Activated T-cell treated with anti-CD3 and anti-CD28 coated beads, Interleukin-2, amount 50 U/mL, for 24 hours (primary cell): ENCODE measurements at regions not wholly inside any gene's neighbourhood (a gene's known extent, or its start where the extent isn't known, plus 50 kb on each side); places are given as distances from the start of the nearest gene placed in this dataset.
A peak's percentile ranks its signal among the peaks of the same experiment; 100 is the strongest.
"Not testable (repeated sequence)": the region's sequence is repeated elsewhere in the genome, so short reads cannot be mapped to it uniquely, and the experiment has no call there.

Experiments
- DNase-seq: peaks from one replicate; pipeline ENCODE4 v3.0.0-alpha.2; 2020
- H3K27ac Mint-ChIP-seq: 2 replicates; pipeline ENCODE4 v1.8.0; 2020; ENCODE audit warnings: mild to moderate bottlenecking, mixed read lengths
- H3K27me3 Mint-ChIP-seq: 2 replicates; pipeline ENCODE4 v1.8.0; 2020; ENCODE audit warnings: mixed read lengths
- H3K36me3 Mint-ChIP-seq: 2 replicates; pipeline ENCODE4 v1.8.0; 2020; ENCODE audit warnings: low read depth, mixed read lengths
- H3K4me1 Mint-ChIP-seq: 2 replicates; pipeline ENCODE4 v1.8.0; 2020; ENCODE audit warnings: low read depth, mixed read lengths
- H3K4me3 Mint-ChIP-seq: 2 replicates; pipeline ENCODE4 v1.8.0; 2020; ENCODE audit warnings: mild to moderate bottlenecking, moderate library complexity, mixed read lengths
- H3K9me3 Mint-ChIP-seq: 2 replicates; pipeline ENCODE4 v1.8.0; 2020; ENCODE audit warnings: mixed read lengths

GRCh38 chr6:144477856-144478255 is 192.7 kb downstream of the UTRN start:
- Mint-ChIP-seq H3K4me1 (peaks cover 9% of the 10 kb centered on the region), H3K4me3 (no peak overlapping the region), H3K27me3 (no peaks in the 10 kb centered on the region), H3K27ac (no peak overlapping the region), H3K9me3 (no peaks in the 10 kb centered on the region), H3K36me3 (peaks cover 52% of the 10 kb centered on the region)
- DNase-seq: no peak

- Mint-ChIP-seq H3K4me1 (peaks cover 12% of the 10 kb centered on the region), H3K27me3 (no peaks in the 10 kb centered on the region), H3K9me3 (no peaks in the 10 kb centered on the region), H3K27ac (peak overlapping the region; percentile 81), H3K36me3 (peaks cover 57% of the 10 kb centered on the region), H3K4me3 (no peak overlapping the region)
- DNase-seq: no peak
Observed at GRCh38 chr6:144478483-144478882, 193.3 kb downstream of the UTRN start.

- DNase-seq: no peak
- peak overlapping the region; percentile 60 for H3K27ac Mint-ChIP-seq
- H3K4me1 Mint-ChIP-seq: peaks cover 12% of the 10 kb centered on the region
- no peaks in the 10 kb centered on the region for H3K27me3 Mint-ChIP-seq
- peaks cover 52% of the 10 kb centered on the region for H3K36me3 Mint-ChIP-seq
- no peaks in the 10 kb centered on the region for H3K9me3 Mint-ChIP-seq
- H3K4me3 Mint-ChIP-seq: no peak overlapping the region
Observed at GRCh38 chr6:144479991-144480390, 194.9 kb downstream of the UTRN start.

GRCh38 chr6:144480473-144480872 is 195.3 kb downstream of the UTRN start:
- H3K9me3 Mint-ChIP-seq: no peaks in the 10 kb centered on the region
- H3K4me1 Mint-ChIP-seq: peaks cover 12% of the 10 kb centered on the region
- no peak for DNase-seq
- no peak overlapping the region for H3K4me3 Mint-ChIP-seq
- no peak overlapping the region for H3K27ac Mint-ChIP-seq
- H3K27me3 Mint-ChIP-seq: no peaks in the 10 kb centered on the region
- peaks cover 52% of the 10 kb centered on the region for H3K36me3 Mint-ChIP-seq

GRCh38 chr6:144481527-144481926 is 196.4 kb downstream of the UTRN start:
- Mint-ChIP-seq H3K27me3 (no peaks in the 10 kb centered on the region), H3K4me1 (peaks cover 12% of the 10 kb centered on the region), H3K9me3 (no peaks in the 10 kb centered on the region), H3K4me3 (no peak overlapping the region), H3K27ac (no peak overlapping the region), H3K36me3 (peaks cover 51% of the 10 kb centered on the region)
- no peak for DNase-seq

- peak; percentile 78 for DNase-seq
- Mint-ChIP-seq H3K27ac (peak overlapping the region; percentile 40), H3K27me3 (no peaks in the 10 kb centered on the region), H3K36me3 (peaks cover 47% of the 10 kb centered on the region), H3K4me1 (peaks cover 11% of the 10 kb centered on the region), H3K9me3 (no peaks in the 10 kb centered on the region), H3K4me3 (no peak overlapping the region)
Observed at GRCh38 chr6:144482142-144482541, 197.0 kb downstream of the UTRN start.

- no peaks in the 10 kb centered on the region for H3K27me3 Mint-ChIP-seq
- peaks cover 11% of the 10 kb centered on the region for H3K4me1 Mint-ChIP-seq
- no peak overlapping the region for H3K27ac Mint-ChIP-seq
- no peak for DNase-seq
- no peak overlapping the region for H3K4me3 Mint-ChIP-seq
- no peaks in the 10 kb centered on the region for H3K9me3 Mint-ChIP-seq
- peaks cover 45% of the 10 kb centered on the region for H3K36me3 Mint-ChIP-seq
Observed at GRCh38 chr6:144485531-144485930, 200.4 kb downstream of the UTRN start.

- no peaks in the 10 kb centered on the region for H3K9me3 Mint-ChIP-seq
- no peak overlapping the region for H3K4me3 Mint-ChIP-seq
- H3K36me3 Mint-ChIP-seq: peaks cover 56% of the 10 kb centered on the region
- H3K27ac Mint-ChIP-seq: no peak overlapping the region
- H3K27me3 Mint-ChIP-seq: no peaks in the 10 kb centered on the region
- DNase-seq: no peak
- no peaks in the 10 kb centered on the region for H3K4me1 Mint-ChIP-seq
Observed at GRCh38 chr6:144488590-144488989, 203.5 kb downstream of the UTRN start.

GRCh38 chr6:144493035-144493910 is 208.1 kb downstream of the UTRN start:
- Mint-ChIP-seq H3K4me3 (no peak overlapping the region), H3K4me1 (peaks cover 14% of the 10 kb centered on the region), H3K27ac (no peak overlapping the region), H3K36me3 (peaks cover 63% of the 10 kb centered on the region), H3K9me3 (no peaks in the 10 kb centered on the region), H3K27me3 (no peaks in the 10 kb centered on the region)
- no peak for DNase-seq

GRCh38 chr6:144495076-144495475 is 209.9 kb downstream of the UTRN start:
- H3K36me3 Mint-ChIP-seq: peaks cover 70% of the 10 kb centered on the region

GRCh38 chr6:144497650-144498049 is 212.5 kb downstream of the UTRN start:
- peak overlapping the region; percentile 1 for H3K27ac Mint-ChIP-seq
- peaks cover 23% of the 10 kb centered on the region for H3K4me1 Mint-ChIP-seq
- no peaks in the 10 kb centered on the region for H3K9me3 Mint-ChIP-seq
- no peak for DNase-seq
- H3K4me3 Mint-ChIP-seq: no peak overlapping the region
- peaks cover 60% of the 10 kb centered on the region for H3K36me3 Mint-ChIP-seq
- no peaks in the 10 kb centered on the region for H3K27me3 Mint-ChIP-seq

More at GRCh38 chr6:144495076-144495475, 209.9 kb downstream of the UTRN start:
- DNase-seq, H3K27me3 Mint-ChIP-seq, H3K27ac Mint-ChIP-seq, H3K4me3 Mint-ChIP-seq, H3K9me3 Mint-ChIP-seq: not testable (repeated sequence)
- peaks cover 17% of the 10 kb centered on the region for H3K4me1 Mint-ChIP-seq

GRCh38 chr6:144500892-144501291 is 215.8 kb downstream of the UTRN start:
- Mint-ChIP-seq H3K4me1 (peaks cover 29% of the 10 kb centered on the region), H3K36me3 (peaks cover 76% of the 10 kb centered on the region), H3K4me3 (no peak overlapping the region), H3K27me3 (no peaks in the 10 kb centered on the region), H3K27ac (peak overlapping the region; percentile 81), H3K9me3 (peaks cover 18% of the 10 kb centered on the region)
- DNase-seq: no peak

- Mint-ChIP-seq H3K9me3 (peaks cover 18% of the 10 kb centered on the region), H3K4me1 (peaks cover 13% of the 10 kb centered on the region), H3K36me3 (peaks cover 75% of the 10 kb centered on the region)
- not testable (repeated sequence) for H3K27me3 Mint-ChIP-seq, DNase-seq, H3K27ac Mint-ChIP-seq, H3K4me3 Mint-ChIP-seq
Observed at GRCh38 chr6:144505214-144505613, 220.1 kb downstream of the UTRN start.

GRCh38 chr6:144506051-144506450 is 220.9 kb downstream of the UTRN start:
- H3K4me1 Mint-ChIP-seq, H3K27ac Mint-ChIP-seq, DNase-seq, H3K27me3 Mint-ChIP-seq, H3K4me3 Mint-ChIP-seq: not testable (repeated sequence)
- Mint-ChIP-seq H3K9me3 (peaks cover 18% of the 10 kb centered on the region), H3K36me3 (peaks cover 70% of the 10 kb centered on the region)

GRCh38 chr6:144507772-144508312 is 222.7 kb downstream of the UTRN start:
- not testable (repeated sequence) for H3K27me3 Mint-ChIP-seq, H3K4me3 Mint-ChIP-seq, H3K4me1 Mint-ChIP-seq, DNase-seq, H3K27ac Mint-ChIP-seq
- Mint-ChIP-seq H3K36me3 (peaks cover 65% of the 10 kb centered on the region), H3K9me3 (peaks cover 18% of the 10 kb centered on the region)
